ENCODE measurements at regions not wholly inside any gene's neighbourhood (a gene's known extent, or its start where the extent isn't known, plus 50 kb on each side); places are given as distances from the start of the nearest gene placed in this dataset.

GRCh38 chr1:68819190-68819829 lies 322.4 kb upstream of the DEPDC1 start:
- H3K27me3 ChIP-seq (ENCODE audit: insufficient read depth, low read depth, low read length) = no peaks in the 10 kb centered on the region
- no peaks in the 10 kb centered on the region for H3K36me3 ChIP-seq (ENCODE audit: insufficient read depth, low read length)
- TF ChIP-seq RAD21 (conservative IDR thresholded peaks at IDR 0.05) = peak; percentile 53
- TF ChIP-seq EZH2 (IDR thresholded peaks at IDR 0.05; ENCODE audit: borderline replicate concordance, insufficient read depth, low read length, poor library complexity, severe bottlenecking) = no peak
- TF ChIP-seq TAF1 (IDR thresholded peaks at IDR 0.05; ENCODE audit: low read depth) = no peak
- TF ChIP-seq CTCF (IDR thresholded peaks at IDR 0.05; ENCODE audit: poor library complexity, severe bottlenecking) = peak; percentile 46
- TF ChIP-seq POLR2AphosphoS5 (IDR thresholded peaks at IDR 0.05) = no peak
- TF ChIP-seq SMC3 (conservative IDR thresholded peaks at IDR 0.05; ENCODE audit: poor library complexity) = peak; percentile 42
- no peaks in the 10 kb centered on the region for H3K79me2 ChIP-seq (replicated peaks; ENCODE audit: insufficient read depth, low read length)
- no peaks in the 10 kb centered on the region for H3K9me3 ChIP-seq (ENCODE audit: low read length)
- H3F3A ChIP-seq (ENCODE audit: insufficient read depth, low read length, poor library complexity, severe bottlenecking) = no peaks in the 10 kb centered on the region
- no peak overlapping the region for H3K4me2 ChIP-seq (ENCODE audit: low read length)
- no peaks in the 10 kb centered on the region for H4K20me1 ChIP-seq (ENCODE audit: insufficient read depth)
- H3K9ac ChIP-seq (ENCODE audit: low read length) = no peak overlapping the region
- H2AFZ ChIP-seq (ENCODE audit: low read depth, low read length) = no peak overlapping the region
- no peak overlapping the region for H3K4me3 ChIP-seq (ENCODE audit: low read length)
- no peaks in the 10 kb centered on the region for H3K9me2 ChIP-seq (ENCODE audit: insufficient read depth, low read length)
- H3K27ac ChIP-seq (ENCODE audit: low read length) = no peak overlapping the region

- H2AFZ ChIP-seq (ENCODE audit: low read depth, low read length) = no peak overlapping the region
- no peak for TF ChIP-seq RAD21 (conservative IDR thresholded peaks at IDR 0.05)
- no peak for TF ChIP-seq CTCF (IDR thresholded peaks at IDR 0.05; ENCODE audit: poor library complexity, severe bottlenecking)
- no peak for TF ChIP-seq POLR2AphosphoS5 (IDR thresholded peaks at IDR 0.05)
Measured at GRCh38 chr1:68820151-68820550, 323.3 kb upstream of the DEPDC1 start.

GRCh38 chr1:68826836-68827235 lies 330.0 kb upstream of the DEPDC1 start:
- Histone ChIP-seq H3K4me2 (ENCODE audit: low read length) (no peak overlapping the region), H3K36me3 (ENCODE audit: insufficient read depth, low read length) (no peaks in the 10 kb centered on the region), H3K9me2 (ENCODE audit: insufficient read depth, low read length) (no peaks in the 10 kb centered on the region), H4K20me1 (ENCODE audit: insufficient read depth) (no peaks in the 10 kb centered on the region), H3K79me2 (replicated peaks; ENCODE audit: insufficient read depth, low read length) (no peaks in the 10 kb centered on the region), H3K4me3 (ENCODE audit: low read length) (no peak overlapping the region), H3K9ac (ENCODE audit: low read length) (no peak overlapping the region), H2AFZ (ENCODE audit: low read depth, low read length) (no peak overlapping the region), H3K27me3 (ENCODE audit: insufficient read depth, low read depth, low read length) (no peaks in the 10 kb centered on the region), H3K9me3 (ENCODE audit: low read length) (no peaks in the 10 kb centered on the region), H3F3A (ENCODE audit: insufficient read depth, low read length, poor library complexity, severe bottlenecking) (no peaks in the 10 kb centered on the region), H3K27ac (ENCODE audit: low read length) (no peak overlapping the region)
- TF ChIP-seq REST (IDR thresholded peaks at IDR 0.05; ENCODE audit: borderline replicate concordance) (no peak), MXI1 (conservative IDR thresholded peaks at IDR 0.05; ENCODE audit: poor library complexity, severe bottlenecking) (no peak), RAD21 (conservative IDR thresholded peaks at IDR 0.05) (no peak), TAF1 (IDR thresholded peaks at IDR 0.05; ENCODE audit: low read depth) (no peak), CTCF (IDR thresholded peaks at IDR 0.05; ENCODE audit: poor library complexity, severe bottlenecking) (no peak), EP300 (conservative IDR thresholded peaks at IDR 0.05; ENCODE audit: poor library complexity, severe bottlenecking) (no peak), POLR2AphosphoS5 (IDR thresholded peaks at IDR 0.05) (no peak), SMC3 (conservative IDR thresholded peaks at IDR 0.05; ENCODE audit: poor library complexity) (no peak), EZH2 (IDR thresholded peaks at IDR 0.05; ENCODE audit: borderline replicate concordance, insufficient read depth, low read length, poor library complexity, severe bottlenecking) (no peak)

More at GRCh38 chr1:68820151-68820550, 323.3 kb upstream of the DEPDC1 start:
- no peaks in the 10 kb centered on the region for H3K36me3 ChIP-seq (ENCODE audit: insufficient read depth, low read length)
- H3K4me2 ChIP-seq (ENCODE audit: low read length) = no peak overlapping the region
- no peaks in the 10 kb centered on the region for H3K9me2 ChIP-seq (ENCODE audit: insufficient read depth, low read length)
- no peaks in the 10 kb centered on the region for H3K27me3 ChIP-seq (ENCODE audit: insufficient read depth, low read depth, low read length)
- H3K9ac ChIP-seq (ENCODE audit: low read length) = no peak overlapping the region
- no peaks in the 10 kb centered on the region for H3K9me3 ChIP-seq (ENCODE audit: low read length)
- no peaks in the 10 kb centered on the region for H4K20me1 ChIP-seq (ENCODE audit: insufficient read depth)
- H3F3A ChIP-seq (ENCODE audit: insufficient read depth, low read length, poor library complexity, severe bottlenecking) = no peaks in the 10 kb centered on the region
- no peaks in the 10 kb centered on the region for H3K79me2 ChIP-seq (replicated peaks; ENCODE audit: insufficient read depth, low read length)
- no peak overlapping the region for H3K4me3 ChIP-seq (ENCODE audit: low read length)
- no peak overlapping the region for H3K27ac ChIP-seq (ENCODE audit: low read length)
